ENCODE measurements at regions not wholly inside any gene's neighbourhood (a gene's known extent, or its start where the extent isn't known, plus 50 kb on each side); places are given as distances from the start of the nearest gene placed in this dataset.

GRCh38 chr4:85370400-85371032 is 104.4 kb upstream of the ARHGAP24 start:
- H3K4me3 ChIP-seq, result no peak overlapping the region
- H3K27ac ChIP-seq, result no peak overlapping the region
- H3K36me3 ChIP-seq (ENCODE audit: low read depth), result no peaks in the 10 kb centered on the region
- H3K9ac ChIP-seq, result no peak overlapping the region
- DNase-seq, result peak; percentile 60
- no peak overlapping the region for H2AFZ ChIP-seq
- no peaks in the 10 kb centered on the region for H3K79me2 ChIP-seq (ENCODE audit: insufficient read depth)
- H3K27me3 ChIP-seq (replicated peaks; ENCODE audit: insufficient read depth), result peaks cover 23% of the 10 kb centered on the region
- H4K20me1 ChIP-seq (ENCODE audit: insufficient read depth), result no peaks in the 10 kb centered on the region
- no peaks in the 10 kb centered on the region for H3K9me3 ChIP-seq (ENCODE audit: low read depth)
- H3K9me2 ChIP-seq (ENCODE audit: insufficient read depth), result no peaks in the 10 kb centered on the region
- H3K4me2 ChIP-seq (ENCODE audit: unreplicated experiment), result no peak overlapping the region
- H3K4me1 ChIP-seq (ENCODE audit: insufficient read depth), result no peaks in the 10 kb centered on the region
- in situ Hi-C loops (cut with MboI), result no loop called here
- H3F3A ChIP-seq (ENCODE audit: insufficient read depth), result no peaks in the 10 kb centered on the region
- 50 to 62% methylated on average over 5 of the region's 5 CpGs for WGBS, 2 experiments (ENCODE audit: low coverage in 1 of 2, low lambda C conversion rate in 2 of 2, missing lambda C conversion rate in 2 of 2)
- TF ChIP-seq EZH2phosphoT487 (IDR thresholded peaks at IDR 0.05; ENCODE audit: insufficient read depth, low read depth) (no peak), EZH2 (IDR thresholded peaks at IDR 0.05; ENCODE audit: insufficient read depth, poor library complexity, severe bottlenecking) (no peak)

DNA sequence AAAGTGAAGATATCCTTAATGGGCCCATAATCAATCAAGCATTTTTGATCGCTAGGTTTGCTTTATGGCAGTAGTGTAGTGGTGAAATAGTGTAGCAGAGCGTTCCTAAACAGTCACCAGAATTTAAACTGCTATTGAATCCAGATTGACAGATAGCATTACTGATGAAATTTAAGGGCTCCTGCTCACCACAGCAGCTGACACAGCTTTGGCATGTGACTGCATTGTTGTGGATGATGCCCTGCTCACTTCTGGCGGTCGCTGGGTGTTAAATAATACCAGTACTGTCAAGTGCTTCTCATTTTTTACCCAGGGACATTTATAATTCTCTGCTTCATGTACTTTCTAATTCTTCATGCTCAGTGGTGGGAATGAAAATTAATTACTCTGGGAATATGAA is 102.0 kb upstream of the ARHGAP24 start:
- H3K27me3 ChIP-seq (replicated peaks; ENCODE audit: insufficient read depth), result 0 out of 2 replicates have a peak, but pooled peaks cover 5% of the 10 kb centered on the region

DNA sequence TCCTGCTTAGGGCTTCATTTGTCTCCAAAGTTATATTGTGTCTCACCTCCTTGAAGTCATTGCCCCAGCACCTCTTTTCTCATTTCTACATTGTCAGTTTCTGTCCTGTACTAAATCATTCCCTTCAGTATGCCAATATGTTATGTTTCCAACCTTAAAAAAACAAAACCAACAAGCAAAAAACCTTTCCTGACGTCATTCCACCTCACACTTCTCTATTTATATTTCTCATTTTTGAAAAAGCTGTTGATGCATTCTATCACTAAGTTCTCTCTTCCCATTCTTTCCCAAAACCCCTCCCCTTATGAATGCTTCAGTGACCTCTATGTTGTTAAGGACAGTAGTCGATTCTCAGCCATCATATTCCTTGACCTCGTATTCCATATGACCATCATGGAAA is 98.7 kb upstream of the ARHGAP24 start:
- no peaks in the 10 kb centered on the region for H3F3A ChIP-seq (ENCODE audit: insufficient read depth)
- H4K20me1 ChIP-seq (ENCODE audit: insufficient read depth), result no peaks in the 10 kb centered on the region
- 0 out of 2 replicates have a peak, but pooled peaks cover 5% of the 10 kb centered on the region for H3K27me3 ChIP-seq (replicated peaks; ENCODE audit: insufficient read depth)
- no peak overlapping the region for H2AFZ ChIP-seq
- no peak for TF ChIP-seq EZH2 (IDR thresholded peaks at IDR 0.05; ENCODE audit: insufficient read depth, poor library complexity, severe bottlenecking)
- no peak for TF ChIP-seq EZH2phosphoT487 (IDR thresholded peaks at IDR 0.05; ENCODE audit: insufficient read depth, low read depth)
- no peak for DNase-seq
- WGBS, 2 experiments (ENCODE audit: low coverage in 1 of 2, low lambda C conversion rate in 2 of 2, missing lambda C conversion rate in 2 of 2), result 78 to 82% methylated on average over 3 of the region's 3 CpGs
- in situ Hi-C loops (cut with MboI), result no loop called here
- H3K79me2 ChIP-seq (ENCODE audit: insufficient read depth), result no peaks in the 10 kb centered on the region
- H3K9me3 ChIP-seq (ENCODE audit: low read depth), result no peaks in the 10 kb centered on the region
- no peak overlapping the region for H3K4me3 ChIP-seq
- no peaks in the 10 kb centered on the region for H3K4me1 ChIP-seq (ENCODE audit: insufficient read depth)
- no peak overlapping the region for H3K27ac ChIP-seq
- H3K4me2 ChIP-seq (ENCODE audit: unreplicated experiment), result no peak overlapping the region
- no peaks in the 10 kb centered on the region for H3K36me3 ChIP-seq (ENCODE audit: low read depth)
- H3K9ac ChIP-seq, result no peak overlapping the region
- no peaks in the 10 kb centered on the region for H3K9me2 ChIP-seq (ENCODE audit: insufficient read depth)

More for the DNA sequence above, 102.0 kb upstream of the ARHGAP24 start:
- no peaks in the 10 kb centered on the region for H4K20me1 ChIP-seq (ENCODE audit: insufficient read depth)
- H3K4me1 ChIP-seq (ENCODE audit: insufficient read depth), result no peaks in the 10 kb centered on the region
- H3K9me3 ChIP-seq (ENCODE audit: low read depth), result no peaks in the 10 kb centered on the region
- in situ Hi-C loops (cut with MboI), result no loop called here
- H3K79me2 ChIP-seq (ENCODE audit: insufficient read depth), result no peaks in the 10 kb centered on the region
- 35 to 38% methylated on average over 4 of the region's 4 CpGs for WGBS, 2 experiments (ENCODE audit: low coverage in 1 of 2, low lambda C conversion rate in 2 of 2, missing lambda C conversion rate in 2 of 2)
- no peak overlapping the region for H2AFZ ChIP-seq
- no peaks in the 10 kb centered on the region for H3F3A ChIP-seq (ENCODE audit: insufficient read depth)
- DNase-seq, result peak; percentile 2
- no peak overlapping the region for H3K4me2 ChIP-seq (ENCODE audit: unreplicated experiment)
- TF ChIP-seq EZH2phosphoT487 (IDR thresholded peaks at IDR 0.05; ENCODE audit: insufficient read depth, low read depth), result no peak
- no peak for TF ChIP-seq EZH2 (IDR thresholded peaks at IDR 0.05; ENCODE audit: insufficient read depth, poor library complexity, severe bottlenecking)
- H3K9me2 ChIP-seq (ENCODE audit: insufficient read depth), result no peaks in the 10 kb centered on the region
- H3K27ac ChIP-seq, result no peak overlapping the region
- no peak overlapping the region for H3K4me3 ChIP-seq
- no peak overlapping the region for H3K9ac ChIP-seq
- no peaks in the 10 kb centered on the region for H3K36me3 ChIP-seq (ENCODE audit: low read depth)

DNA sequence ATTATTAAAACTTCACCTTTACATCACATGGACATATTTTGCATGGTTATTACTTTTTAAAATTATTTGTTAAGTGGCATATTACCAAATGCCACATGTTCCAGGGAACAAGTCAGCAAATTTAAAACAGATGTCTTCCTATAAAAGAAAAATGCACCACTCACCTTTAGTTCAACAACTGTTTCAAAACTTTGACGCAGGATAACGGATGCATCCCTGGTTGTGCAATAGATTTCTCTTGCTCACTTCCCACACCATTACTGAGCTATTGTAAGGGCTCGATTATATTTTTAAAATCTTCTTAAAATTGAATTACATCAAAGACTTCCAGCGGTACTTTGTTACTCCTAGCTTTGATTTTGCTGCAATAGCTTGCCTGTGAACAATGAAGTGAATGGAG is 93.0 kb upstream of the ARHGAP24 start:
- Histone ChIP-seq H3K27ac (no peak overlapping the region), H3K9ac (no peak overlapping the region), H3K9me3 (ENCODE audit: low read depth) (no peaks in the 10 kb centered on the region), H4K20me1 (ENCODE audit: insufficient read depth) (no peaks in the 10 kb centered on the region), H3K27me3 (replicated peaks; ENCODE audit: insufficient read depth) (no peaks in the 10 kb centered on the region), H3K4me1 (ENCODE audit: insufficient read depth) (no peaks in the 10 kb centered on the region), H3F3A (ENCODE audit: insufficient read depth) (no peaks in the 10 kb centered on the region), H3K9me2 (ENCODE audit: insufficient read depth) (no peaks in the 10 kb centered on the region), H3K4me2 (ENCODE audit: unreplicated experiment) (no peak overlapping the region), H2AFZ (no peak overlapping the region), H3K4me3 (no peak overlapping the region), H3K36me3 (ENCODE audit: low read depth) (no peaks in the 10 kb centered on the region), H3K79me2 (ENCODE audit: insufficient read depth) (no peaks in the 10 kb centered on the region)
- in situ Hi-C loops (cut with MboI), result no loop called here
- DNase-seq, result peak; percentile 59
- no peak for TF ChIP-seq EZH2phosphoT487 (IDR thresholded peaks at IDR 0.05; ENCODE audit: insufficient read depth, low read depth)
- TF ChIP-seq EZH2 (IDR thresholded peaks at IDR 0.05; ENCODE audit: insufficient read depth, poor library complexity, severe bottlenecking), result no peak
- 34 to 36% methylated on average over 4 of the region's 4 CpGs for WGBS, 2 experiments (ENCODE audit: low coverage in 1 of 2, low lambda C conversion rate in 2 of 2, missing lambda C conversion rate in 2 of 2)
